IMR-90 (cell line): ENCODE measurements at regions not wholly inside any gene's neighbourhood (a gene's known extent, or its start where the extent isn't known, plus 50 kb on each side); places are given as distances from the start of the nearest gene placed in this dataset.
A peak's percentile ranks its signal among the peaks of the same experiment; 100 is the strongest.

ENCODE experiments used
- ATAC-seq: fragments of 200-7000 bp; cut with Tn5 transposase; 2 replicates; pipeline ENCODE4 v1.9.1; 2020; ENCODE audit warnings: low read depth, mild to moderate bottlenecking, moderate library complexity
- BruUV-seq: library from RNA; stranded (reverse); fragments of 400-500 nt; replicated peaks from 2 replicates; lab custom pipeline; 2021; lab: Mats Ljungman, UMichigan
- CTCF ChIA-PET: fragments of 300-600 bp; formaldehyde crosslinking; extraction: SDS; loops from one replicate; lab custom pipeline; 2021; ENCODE audit warnings: antibody characterized with exemption; lab: Yijun Ruan, JAX
- POLR2A ChIA-PET: fragments of 300-600 bp; sonication (Branson Sonifier 250); formaldehyde crosslinking; loops from one replicate; lab custom pipeline; 2022; ENCODE audit warnings: antibody characterized with exemption; ENCODE audit not compliant: unreplicated experiment; lab: Charles Lee
- DNase-seq: peaks from one replicate; pipeline ENCODE4 v3.0.0; 2013
- H2AFZ ChIP-seq: replicated peaks from 2 replicates; pipeline ENCODE3; 2013; ENCODE audit warnings: low read length, mild to moderate bottlenecking; ENCODE audit not compliant: poor library complexity
- H2AK5ac ChIP-seq: 2 replicates; pipeline ENCODE4 v1.6.1; 2013; ENCODE audit warnings: low read depth, low read length, inconsistent platforms
- H2AK9ac ChIP-seq: replicated peaks from 2 replicates; pipeline ENCODE3; 2013; ENCODE audit warnings: mild to moderate bottlenecking, low read depth, low read length, moderate library complexity; ENCODE audit not compliant: poor library complexity
- H2BK120ac ChIP-seq: 2 replicates; pipeline ENCODE4 v1.6.1; 2013; ENCODE audit warnings: low read depth, low read length, inconsistent platforms
- H2BK15ac ChIP-seq: 3 replicates; pipeline ENCODE4 v1.6.1; 2013; ENCODE audit warnings: low read depth, low read length, inconsistent platforms
- H2BK20ac ChIP-seq: 2 replicates; pipeline ENCODE4 v1.6.1; 2013; ENCODE audit warnings: low read depth, mild to moderate bottlenecking, inconsistent platforms, low read length, moderate library complexity
- H2BK5ac ChIP-seq: 2 replicates; pipeline ENCODE4 v1.6.1; 2013; ENCODE audit warnings: mild to moderate bottlenecking, low read depth, low read length, inconsistent platforms; ENCODE audit not compliant: poor library complexity, severe bottlenecking
- H3K14ac ChIP-seq: replicated peaks from 2 replicates; pipeline ENCODE4 v1.6.1; 2013; ENCODE audit warnings: low read depth, low read length, inconsistent platforms
- H3K18ac ChIP-seq: 2 replicates; pipeline ENCODE4 v1.6.1; 2013; ENCODE audit warnings: low read depth, low read length, control low read depth
- H3K23ac ChIP-seq: 2 replicates; pipeline ENCODE4 v1.6.1; 2013; ENCODE audit warnings: low read depth, low read length, inconsistent platforms
- H3K27ac ChIP-seq: 2 replicates; pipeline ENCODE4 v1.5.1; 2013; ENCODE audit warnings: mild to moderate bottlenecking, control low read depth, low read length; ENCODE audit not compliant: insufficient read depth
- H3K27me3 ChIP-seq: 2 replicates; pipeline ENCODE4 v1.6.1; 2013; ENCODE audit warnings: low read length; ENCODE audit not compliant: control insufficient read depth, insufficient read depth
- H3K36me3 ChIP-seq: 2 replicates; pipeline ENCODE4 v1.6.1; 2013; ENCODE audit warnings: low read length, mixed read lengths; ENCODE audit not compliant: control insufficient read depth, insufficient read depth
- H3K4ac ChIP-seq: 2 replicates; pipeline ENCODE4 v1.6.1; 2013; ENCODE audit warnings: low read depth, low read length, inconsistent platforms
- H3K4me1 ChIP-seq: 2 replicates; pipeline ENCODE4 v1.6.1; 2013; ENCODE audit warnings: low read length, mixed read lengths; ENCODE audit not compliant: control insufficient read depth, insufficient read depth
- H3K4me2 ChIP-seq: 2 replicates; pipeline ENCODE4 v1.6.1; 2013; ENCODE audit warnings: low read depth, mild to moderate bottlenecking, control low read depth, low read length, moderate library complexity
- H3K4me3 ChIP-seq: 2 replicates; pipeline ENCODE4 v1.5.1; 2013; ENCODE audit warnings: low read depth, mild to moderate bottlenecking, control low read depth, low read length, moderate library complexity; ENCODE audit not compliant: insufficient read depth
- H3K56ac ChIP-seq: 2 replicates; pipeline ENCODE4 v1.6.1; 2013; ENCODE audit warnings: low read length, inconsistent platforms; ENCODE audit not compliant: insufficient read depth; ENCODE audit errors: extremely low read depth
- H3K79me1 ChIP-seq, 2 experiments: 2 replicates each; pipeline ENCODE4 v1.6.1; 2013; ENCODE audit warnings: low read length in 2 of 2, inconsistent platforms in 1 of 2, low read depth in 1 of 2
- H3K9ac ChIP-seq: 2 replicates; pipeline ENCODE4 v1.6.1; 2013; ENCODE audit warnings: low read depth, low read length, control low read depth
- H3K9me1 ChIP-seq: 2 replicates; pipeline ENCODE4 v1.6.1; 2013; ENCODE audit warnings: low read length, inconsistent platforms; ENCODE audit not compliant: insufficient read depth
- H3K9me3 ChIP-seq: 2 replicates; pipeline ENCODE4 v1.6.1; 2013; ENCODE audit warnings: low read length; ENCODE audit not compliant: control insufficient read depth, insufficient read depth
- H4K20me1 ChIP-seq: 2 replicates; pipeline ENCODE4 v1.6.1; 2013; ENCODE audit warnings: low read length, inconsistent platforms; ENCODE audit not compliant: insufficient read depth
- H4K5ac ChIP-seq: 2 replicates; pipeline ENCODE4 v1.6.1; 2013; ENCODE audit warnings: mild to moderate bottlenecking, low read depth, low read length, control low read depth
- H4K8ac ChIP-seq, 2 experiments: 2 replicates each; pipeline ENCODE4 v1.6.1; 2013; ENCODE audit warnings: low read depth in 2 of 2, low read length in 2 of 2, control low read depth in 1 of 2, inconsistent platforms in 1 of 2
- H4K91ac ChIP-seq: 2 replicates; pipeline ENCODE4 v1.6.1; 2013; ENCODE audit warnings: low read depth, low read length, inconsistent platforms; ENCODE audit not compliant: insufficient read depth
- BHLHE40 ChIP-seq: fragments of 150-350 bp; IDR thresholded peaks from 2 replicates; pipeline ENCODE4 v1.6.1; 2016; ENCODE audit warnings: mild to moderate bottlenecking, low read depth, low read length
- CEBPB ChIP-seq: IDR thresholded peaks from 2 replicates; pipeline ENCODE4 v1.6.1; 2012; ENCODE audit warnings: low read depth, low read length, improper control_type of control experiment
- MAFK ChIP-seq: IDR thresholded peaks from 2 replicates; pipeline ENCODE4 v1.6.1; 2012; ENCODE audit warnings: low read depth, low read length, improper control_type of control experiment
- NFE2L2 ChIP-seq: fragments of 150-350 bp; IDR thresholded peaks from 2 replicates; pipeline ENCODE4 v1.6.1; 2016; ENCODE audit warnings: low read depth, mild to moderate bottlenecking, low read length
- POLR2A ChIP-seq: IDR thresholded peaks from 2 replicates; pipeline ENCODE4 v1.6.1; 2012; ENCODE audit warnings: mild to moderate bottlenecking, low read depth, low read length
- WGBS, 2 experiments: methylation state at CpG; one replicate each; pipeline versions ENCODE4 v1.1.5 to v1.1.7; 2013; ENCODE audit warnings: missing lambda C conversion rate in 2 of 2; ENCODE audit not compliant: insufficient read length in 1 of 2; ENCODE audit errors: extremely low coverage in 2 of 2; 5-methylcytosine and 5-hydroxymethylcytosine counted together
- dilution Hi-C: fragments of 300-500 bp; cut with HindIII; formaldehyde crosslinking; loops from one replicate; pipeline ENCODE4 v1.14.3; 2018; ENCODE audit warnings: low sequenced_read_pairs; ENCODE audit not compliant: unreplicated experiment
- in situ Hi-C: fragments of 300-500 bp; cut with MboI; formaldehyde crosslinking; loops from 3 replicates; pipeline ENCODE4 v1.14.3; 2019; ENCODE audit warnings: low sequenced_read_pairs, inconsistent platforms, mixed read lengths
- intact Hi-C: fragments of 100-400 bp; cut with micrococcal nuclease; formaldehyde crosslinking; loops from 2 replicates; pipeline ENCODE4 v1.10.0; 2022
- TF ChIP-seq, protein P1 (sequence below): conservative IDR thresholded peaks from 2 replicates; pipeline ENCODE4 v1.5.1; 2012; ENCODE audit warnings: mild to moderate bottlenecking, low read depth, low read length, improper control_type of control experiment

- Histone ChIP-seq H4K5ac (no peak overlapping the region), H3K4ac (peak overlapping the region; percentile 56), H3K23ac (no peak overlapping the region; the same call in 1 of the 2 replicates), H3K9me3 (no peaks in the 10 kb centered on the region), H3K56ac (no peak overlapping the region), H2AK9ac (peak overlapping the region; percentile 26), H3K27me3 (0 out of 2 replicates have a peak, but pooled peaks cover 2% of the 10 kb centered on the region), H2AK5ac (0 out of 2 replicates have a peak overlapping the region, but pooled peaks have one; percentile 39), H3K4me2 (no peak overlapping the region), H3K9me1 (peaks cover 10% of the 10 kb centered on the region), H3K18ac (no peak overlapping the region), H4K20me1 (no peaks in the 10 kb centered on the region), H3K4me3 (no peak overlapping the region), H3K14ac (0 out of 2 replicates have a peak overlapping the region, but pooled peaks have one; percentile 54), H3K79me1 (no peaks in the 10 kb centered on the region), H3K9ac (no peak overlapping the region), H2AFZ (peak overlapping the region; percentile 35), H2BK15ac (no peak overlapping the region), H2BK20ac (no peak overlapping the region; the same call in 1 of the 2 replicates), H4K91ac (peak overlapping the region; percentile 42), H3K4me1 (peaks cover 6% of the 10 kb centered on the region), H4K8ac (peak overlapping the region in 1 of 2 experiments; percentile 17; a peak in 1 of 4 replicates), H2BK5ac (no peak overlapping the region), H3K27ac (no peak overlapping the region), H3K36me3 (no peaks in the 10 kb centered on the region), H2BK120ac (peak overlapping the region; percentile 51; the same call in 1 of the 2 replicates)
- WGBS, 2 experiments = no CpG with 5 or more reads among the region's 3 CpGs
- no peak for TF ChIP-seq NFE2L2
- no peak for TF ChIP-seq BHLHE40
- no peak for TF ChIP-seq CEBPB
- TF ChIP-seq POLR2A = no peak
- TF ChIP-seq MAFK = no peak
- TF ChIP-seq, protein P1, sequence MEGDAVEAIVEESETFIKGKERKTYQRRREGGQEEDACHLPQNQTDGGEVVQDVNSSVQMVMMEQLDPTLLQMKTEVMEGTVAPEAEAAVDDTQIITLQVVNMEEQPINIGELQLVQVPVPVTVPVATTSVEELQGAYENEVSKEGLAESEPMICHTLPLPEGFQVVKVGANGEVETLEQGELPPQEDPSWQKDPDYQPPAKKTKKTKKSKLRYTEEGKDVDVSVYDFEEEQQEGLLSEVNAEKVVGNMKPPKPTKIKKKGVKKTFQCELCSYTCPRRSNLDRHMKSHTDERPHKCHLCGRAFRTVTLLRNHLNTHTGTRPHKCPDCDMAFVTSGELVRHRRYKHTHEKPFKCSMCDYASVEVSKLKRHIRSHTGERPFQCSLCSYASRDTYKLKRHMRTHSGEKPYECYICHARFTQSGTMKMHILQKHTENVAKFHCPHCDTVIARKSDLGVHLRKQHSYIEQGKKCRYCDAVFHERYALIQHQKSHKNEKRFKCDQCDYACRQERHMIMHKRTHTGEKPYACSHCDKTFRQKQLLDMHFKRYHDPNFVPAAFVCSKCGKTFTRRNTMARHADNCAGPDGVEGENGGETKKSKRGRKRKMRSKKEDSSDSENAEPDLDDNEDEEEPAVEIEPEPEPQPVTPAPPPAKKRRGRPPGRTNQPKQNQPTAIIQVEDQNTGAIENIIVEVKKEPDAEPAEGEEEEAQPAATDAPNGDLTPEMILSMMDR = no peak
- in situ Hi-C loops (no loop called here), intact Hi-C loops (no loop called here), dilution Hi-C loops (no loop called here)
- BruUV-seq = no TSS peak
- CTCF ChIA-PET = interaction anchor here (0.6 kb wide), 1 partner anchor 522 kb away, joined by 4 read pairs; no protein-coding TSS in a partner anchor
- no peak for DNase-seq
- ATAC-seq = no peak
- POLR2A ChIA-PET = no interaction called here
Measured at GRCh38 chr5:159825551-159826051, 90.7 kb upstream of the ADRA1B start.
